Natural killer cell treated with Interleukin-12 subunit alpha and Interleukin-12 subunit beta and Interleukin-15 and Interleukin-18, amount 100 ng/mL, for 72 hours (primary cell): ENCODE measurements at regions not wholly inside any gene's neighbourhood (a gene's known extent, or its start where the extent isn't known, plus 50 kb on each side); places are given as distances from the start of the nearest gene placed in this dataset.

Experiments
- ATAC-seq, 2 donors: fragments of 150-1000 bp; cut with Tn5 transposase in 1 of 2; sonication (Bioruptor Pico), chemical (Tn5 transposase) in 1 of 2; 2 replicates each; pipeline ENCODE4 v1.10.0; 2021
- DNase-seq: peaks from one replicate; pipeline ENCODE4 v3.0.0; 2022; ENCODE audit warnings: low spot score
- H3K27ac Mint-ChIP-seq, 2 donors: 1 replicate in 1 of 2; 2 replicates in 1 of 2; pipeline ENCODE4 v1.8.0; 2022; ENCODE audit warnings: mixed read lengths in 2 of 2, mild to moderate bottlenecking in 1 of 2, moderate library complexity in 1 of 2
- H3K27me3 Mint-ChIP-seq, 2 donors: 1 replicate in 1 of 2; 2 replicates in 1 of 2; pipeline ENCODE4 v1.8.0; 2022; ENCODE audit warnings: mixed read lengths in 2 of 2
- H3K36me3 Mint-ChIP-seq: one replicate; pipeline ENCODE4 v1.8.0; 2022; ENCODE audit warnings: mixed read lengths
- H3K4me1 Mint-ChIP-seq, 2 donors: 1 replicate in 1 of 2; 2 replicates in 1 of 2; pipeline ENCODE4 v1.8.0; 2022; ENCODE audit warnings: low read depth in 2 of 2, mixed read lengths in 2 of 2, mild to moderate bottlenecking in 1 of 2
- H3K4me3 Mint-ChIP-seq: one replicate; pipeline ENCODE4 v1.8.0; 2022; ENCODE audit warnings: mixed read lengths
- H3K9me3 Mint-ChIP-seq: 2 replicates; pipeline ENCODE4 v1.8.0; 2022; ENCODE audit warnings: mixed read lengths

GRCh38 chr19:30919737-30920136 lies 429.5 kb downstream of the TSHZ3 start:
- DNase-seq (no peak), ATAC-seq (no peak)
- Mint-ChIP-seq H3K9me3 (no peaks in the 10 kb centered on the region), H3K4me1 (no peaks in the 10 kb centered on the region), H3K27ac (no peak overlapping the region), H3K27me3 (peaks cover 16 to 37% of the 10 kb centered on the region in 2 donors), H3K36me3 (no peaks in the 10 kb centered on the region), H3K4me3 (no peak overlapping the region)

GRCh38 chr19:30916238-30916637 lies 433.0 kb downstream of the TSHZ3 start:
- no peaks in the 10 kb centered on the region for H3K4me1 Mint-ChIP-seq
- no peak for ATAC-seq

GRCh38 chr19:30911491-30911890 lies 437.7 kb downstream of the TSHZ3 start:
- H3K27ac Mint-ChIP-seq: no peak overlapping the region
- peaks cover 3 to 10% of the 10 kb centered on the region in 2 donors for H3K27me3 Mint-ChIP-seq
- H3K36me3 Mint-ChIP-seq: no peaks in the 10 kb centered on the region
- ATAC-seq: peak; percentile 12 to 33
- H3K9me3 Mint-ChIP-seq: no peaks in the 10 kb centered on the region
- no peak overlapping the region for H3K4me3 Mint-ChIP-seq
- no peak for DNase-seq
- H3K4me1 Mint-ChIP-seq: no peaks in the 10 kb centered on the region

More at GRCh38 chr19:30916238-30916637, 433.0 kb downstream of the TSHZ3 start:
- Mint-ChIP-seq H3K4me3 (no peak overlapping the region), H3K27me3 (peaks cover 13 to 30% of the 10 kb centered on the region in 2 donors), H3K27ac (no peak overlapping the region), H3K9me3 (no peaks in the 10 kb centered on the region), H3K36me3 (no peaks in the 10 kb centered on the region)
- no peak for DNase-seq

- no peak for DNase-seq
- peak in 1 of 2 donors; percentile 12 for ATAC-seq
- Mint-ChIP-seq H3K4me1 (no peaks in the 10 kb centered on the region), H3K27me3 (peaks cover 3 to 10% of the 10 kb centered on the region in 2 donors), H3K4me3 (no peak overlapping the region), H3K36me3 (no peaks in the 10 kb centered on the region), H3K9me3 (no peaks in the 10 kb centered on the region), H3K27ac (no peak overlapping the region)
Measured at GRCh38 chr19:30910485-30911240, 438.6 kb downstream of the TSHZ3 start.

GRCh38 chr19:30909216-30909615 lies 440.0 kb downstream of the TSHZ3 start:
- Mint-ChIP-seq H3K4me3 (no peak overlapping the region), H3K9me3 (no peaks in the 10 kb centered on the region), H3K36me3 (no peaks in the 10 kb centered on the region), H3K27ac (no peak overlapping the region), H3K4me1 (no peaks in the 10 kb centered on the region), H3K27me3 (peaks cover 0 to 2% of the 10 kb centered on the region in 2 donors)
- DNase-seq (no peak), ATAC-seq (no peak)

GRCh38 chr19:30908262-30908771 lies 440.9 kb downstream of the TSHZ3 start:
- no peaks in the 10 kb centered on the region for H3K4me1 Mint-ChIP-seq
- no peak for ATAC-seq
- DNase-seq: no peak
- H3K27ac Mint-ChIP-seq: no peak overlapping the region
- no peak overlapping the region for H3K4me3 Mint-ChIP-seq
- no peaks in the 10 kb centered on the region for H3K36me3 Mint-ChIP-seq
- no peaks in the 10 kb centered on the region for H3K9me3 Mint-ChIP-seq
- H3K27me3 Mint-ChIP-seq: peaks cover 2 to 8% of the 10 kb centered on the region in 2 donors

- no peaks in the 10 kb centered on the region for H3K4me1 Mint-ChIP-seq
- no peak overlapping the region for H3K27ac Mint-ChIP-seq
- peaks cover 2 to 8% of the 10 kb centered on the region in 2 donors for H3K27me3 Mint-ChIP-seq
- H3K9me3 Mint-ChIP-seq: no peaks in the 10 kb centered on the region
- H3K4me3 Mint-ChIP-seq: no peak overlapping the region
- no peaks in the 10 kb centered on the region for H3K36me3 Mint-ChIP-seq
- ATAC-seq (no peak), DNase-seq (no peak)
Measured at GRCh38 chr19:30906871-30907270, 442.4 kb downstream of the TSHZ3 start.

- Mint-ChIP-seq H3K36me3 (no peaks in the 10 kb centered on the region), H3K4me3 (no peak overlapping the region), H3K4me1 (no peaks in the 10 kb centered on the region), H3K9me3 (no peaks in the 10 kb centered on the region), H3K27ac (no peak overlapping the region), H3K27me3 (peaks cover 2 to 8% of the 10 kb centered on the region in 2 donors)
- no peak for ATAC-seq
- DNase-seq: no peak
Measured at GRCh38 chr19:30900051-30900450, 449.2 kb downstream of the TSHZ3 start.

GRCh38 chr19:30898353-30899103 lies 450.7 kb downstream of the TSHZ3 start:
- peaks cover 0 to 7% of the 10 kb centered on the region in 2 donors for H3K4me1 Mint-ChIP-seq
- ATAC-seq: no peak
- H3K36me3 Mint-ChIP-seq: no peaks in the 10 kb centered on the region
- no peak for DNase-seq
- H3K27ac Mint-ChIP-seq: no peak overlapping the region
- peaks cover 2% of the 10 kb centered on the region in 2 donors for H3K27me3 Mint-ChIP-seq
- H3K4me3 Mint-ChIP-seq: no peak overlapping the region
- no peaks in the 10 kb centered on the region for H3K9me3 Mint-ChIP-seq

GRCh38 chr19:30897553-30897952 lies 451.7 kb downstream of the TSHZ3 start:
- no peaks in the 10 kb centered on the region for H3K9me3 Mint-ChIP-seq
- H3K4me1 Mint-ChIP-seq: peaks cover 0 to 7% of the 10 kb centered on the region in 2 donors
- DNase-seq: no peak
- H3K27me3 Mint-ChIP-seq: peaks cover 0 to 2% of the 10 kb centered on the region in 2 donors
- no peak overlapping the region for H3K27ac Mint-ChIP-seq
- no peak overlapping the region for H3K4me3 Mint-ChIP-seq
- no peaks in the 10 kb centered on the region for H3K36me3 Mint-ChIP-seq
- ATAC-seq: no peak

GRCh38 chr19:30897034-30897433 lies 452.2 kb downstream of the TSHZ3 start:
- no peak overlapping the region for H3K4me3 Mint-ChIP-seq
- no peak for ATAC-seq
- peaks cover 0 to 7% of the 10 kb centered on the region in 2 donors for H3K4me1 Mint-ChIP-seq

GRCh38 chr19:30896554-30896953 lies 452.7 kb downstream of the TSHZ3 start:
- Mint-ChIP-seq H3K4me1 (peaks cover 0 to 7% of the 10 kb centered on the region in 2 donors), H3K27ac (no peak overlapping the region), H3K27me3 (peaks cover 0 to 5% of the 10 kb centered on the region in 2 donors), H3K9me3 (no peaks in the 10 kb centered on the region), H3K4me3 (no peak overlapping the region), H3K36me3 (no peaks in the 10 kb centered on the region)
- DNase-seq: no peak
- no peak for ATAC-seq

More at GRCh38 chr19:30897034-30897433, 452.2 kb downstream of the TSHZ3 start:
- H3K36me3 Mint-ChIP-seq: no peaks in the 10 kb centered on the region
- H3K27me3 Mint-ChIP-seq: peaks cover 0 to 3% of the 10 kb centered on the region in 2 donors
- no peak for DNase-seq
- H3K27ac Mint-ChIP-seq: no peak overlapping the region
- no peaks in the 10 kb centered on the region for H3K9me3 Mint-ChIP-seq

GRCh38 chr19:30895946-30896345 lies 453.3 kb downstream of the TSHZ3 start:
- Mint-ChIP-seq H3K27ac (no peak overlapping the region), H3K4me1 (peaks cover 0 to 7% of the 10 kb centered on the region in 2 donors), H3K27me3 (peaks cover 0 to 5% of the 10 kb centered on the region in 2 donors), H3K4me3 (no peak overlapping the region), H3K36me3 (no peaks in the 10 kb centered on the region), H3K9me3 (no peaks in the 10 kb centered on the region)
- ATAC-seq (no peak), DNase-seq (no peak)

- H3K27me3 Mint-ChIP-seq: peaks cover 9 to 11% of the 10 kb centered on the region in 2 donors
Measured at GRCh38 chr19:30891051-30891450, 458.2 kb downstream of the TSHZ3 start.

More at GRCh38 chr19:30891051-30891450, 458.2 kb downstream of the TSHZ3 start:
- ATAC-seq: no peak
- H3K4me1 Mint-ChIP-seq: peaks cover 0 to 7% of the 10 kb centered on the region in 2 donors
- H3K4me3 Mint-ChIP-seq: no peak overlapping the region
- no peaks in the 10 kb centered on the region for H3K9me3 Mint-ChIP-seq
- H3K27ac Mint-ChIP-seq: no peak overlapping the region
- DNase-seq: no peak
- H3K36me3 Mint-ChIP-seq: no peaks in the 10 kb centered on the region
